ENCODE measurements at regions not wholly inside any gene's neighbourhood (a gene's known extent, or its start where the extent isn't known, plus 50 kb on each side); places are given as distances from the start of the nearest gene placed in this dataset.

DNA sequence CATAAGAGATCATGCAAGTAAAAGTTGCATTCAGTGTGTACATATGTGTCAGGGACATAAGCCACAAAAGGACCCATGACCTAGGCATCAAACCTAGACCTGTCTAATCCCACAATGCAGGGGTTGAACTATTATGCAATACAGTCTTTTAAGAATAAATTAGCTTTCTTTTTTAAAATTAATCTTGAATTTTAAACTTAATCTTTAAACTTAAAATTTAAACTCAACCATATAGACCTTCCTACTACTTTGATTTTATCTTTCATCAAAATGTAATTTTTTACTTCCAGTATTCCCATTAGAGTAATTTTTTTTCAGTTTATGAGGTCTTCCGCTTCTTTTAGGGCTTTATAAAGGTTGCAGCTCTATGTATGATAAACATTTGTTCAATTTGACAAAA, 702.9 kb downstream of the SUCLG1 start:
- in situ Hi-C loops (cut with HindIII; ENCODE audit: low sequenced_read_pairs), result no loop called here
- no peak for DNase-seq (ENCODE audit: low read depth, low spot score)
- no peak overlapping the region for H3K4me3 ChIP-seq (ENCODE audit: low read depth, low read length)
- TF ChIP-seq, protein P1, sequence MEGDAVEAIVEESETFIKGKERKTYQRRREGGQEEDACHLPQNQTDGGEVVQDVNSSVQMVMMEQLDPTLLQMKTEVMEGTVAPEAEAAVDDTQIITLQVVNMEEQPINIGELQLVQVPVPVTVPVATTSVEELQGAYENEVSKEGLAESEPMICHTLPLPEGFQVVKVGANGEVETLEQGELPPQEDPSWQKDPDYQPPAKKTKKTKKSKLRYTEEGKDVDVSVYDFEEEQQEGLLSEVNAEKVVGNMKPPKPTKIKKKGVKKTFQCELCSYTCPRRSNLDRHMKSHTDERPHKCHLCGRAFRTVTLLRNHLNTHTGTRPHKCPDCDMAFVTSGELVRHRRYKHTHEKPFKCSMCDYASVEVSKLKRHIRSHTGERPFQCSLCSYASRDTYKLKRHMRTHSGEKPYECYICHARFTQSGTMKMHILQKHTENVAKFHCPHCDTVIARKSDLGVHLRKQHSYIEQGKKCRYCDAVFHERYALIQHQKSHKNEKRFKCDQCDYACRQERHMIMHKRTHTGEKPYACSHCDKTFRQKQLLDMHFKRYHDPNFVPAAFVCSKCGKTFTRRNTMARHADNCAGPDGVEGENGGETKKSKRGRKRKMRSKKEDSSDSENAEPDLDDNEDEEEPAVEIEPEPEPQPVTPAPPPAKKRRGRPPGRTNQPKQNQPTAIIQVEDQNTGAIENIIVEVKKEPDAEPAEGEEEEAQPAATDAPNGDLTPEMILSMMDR (IDR thresholded peaks at IDR 0.05; ENCODE audit: low read depth, low read length), result no peak

GRCh38 chr2:83747141-83747540, 711.9 kb downstream of the SUCLG1 start:
- no peak for DNase-seq (ENCODE audit: low read depth, low spot score)
- no peak overlapping the region for H3K4me3 ChIP-seq (ENCODE audit: low read depth, low read length)
- TF ChIP-seq, protein P1 (IDR thresholded peaks at IDR 0.05; ENCODE audit: low read depth, low read length), result no peak
- in situ Hi-C loops (cut with HindIII; ENCODE audit: low sequenced_read_pairs), result no loop called here

- DNase-seq (ENCODE audit: low read depth, low spot score), result no peak
- H3K4me3 ChIP-seq (ENCODE audit: low read depth, low read length), result no peak overlapping the region
- TF ChIP-seq, protein P1 (IDR thresholded peaks at IDR 0.05; ENCODE audit: low read depth, low read length), result no peak
- in situ Hi-C loops (cut with HindIII; ENCODE audit: low sequenced_read_pairs), result no loop called here
Measured at GRCh38 chr2:83744855-83745254, 714.2 kb downstream of the SUCLG1 start.

DNA sequence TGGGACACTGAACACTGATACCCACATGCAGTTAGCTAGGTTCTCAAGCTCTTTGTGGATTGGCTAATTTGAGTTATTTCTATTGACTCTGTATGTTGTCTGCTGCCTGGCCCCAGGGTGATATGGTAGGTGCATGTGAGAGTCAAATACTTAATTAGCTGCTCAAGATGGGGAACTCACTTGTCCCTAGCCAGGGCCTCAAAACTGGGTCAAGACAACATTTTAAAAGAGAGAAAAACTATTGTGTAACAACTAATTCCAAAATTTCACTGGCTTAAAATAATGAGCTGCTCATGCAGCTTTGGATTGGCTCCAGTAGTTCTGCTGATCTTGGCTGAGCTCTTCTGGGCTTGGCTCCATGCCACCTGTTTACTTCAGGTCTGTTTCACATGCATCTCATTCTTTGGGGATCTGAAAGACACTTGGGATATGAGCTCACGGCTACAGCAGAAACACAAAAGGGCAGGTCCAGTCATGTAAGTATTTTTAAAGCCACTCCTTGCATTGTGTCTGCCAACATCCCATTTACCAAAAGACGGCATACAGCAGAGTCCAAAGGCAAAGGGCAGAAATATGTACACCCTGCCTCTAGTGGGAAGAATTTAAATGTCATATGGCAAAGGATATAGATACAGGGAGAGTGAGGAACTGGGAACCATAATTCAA, 716.8 kb downstream of the SUCLG1 start:
- no peak overlapping the region for H3K4me3 ChIP-seq (ENCODE audit: low read depth, low read length)
- TF ChIP-seq, protein P1 (IDR thresholded peaks at IDR 0.05; ENCODE audit: low read depth, low read length), result no peak
- no peak for DNase-seq (ENCODE audit: low read depth, low spot score)
- in situ Hi-C loops (cut with HindIII; ENCODE audit: low sequenced_read_pairs), result no loop called here

GRCh38 chr2:83730223-83730622, 728.9 kb downstream of the SUCLG1 start:
- DNase-seq (ENCODE audit: low read depth, low spot score), result no peak
- in situ Hi-C loops (cut with HindIII; ENCODE audit: low sequenced_read_pairs), result no loop called here

DNA sequence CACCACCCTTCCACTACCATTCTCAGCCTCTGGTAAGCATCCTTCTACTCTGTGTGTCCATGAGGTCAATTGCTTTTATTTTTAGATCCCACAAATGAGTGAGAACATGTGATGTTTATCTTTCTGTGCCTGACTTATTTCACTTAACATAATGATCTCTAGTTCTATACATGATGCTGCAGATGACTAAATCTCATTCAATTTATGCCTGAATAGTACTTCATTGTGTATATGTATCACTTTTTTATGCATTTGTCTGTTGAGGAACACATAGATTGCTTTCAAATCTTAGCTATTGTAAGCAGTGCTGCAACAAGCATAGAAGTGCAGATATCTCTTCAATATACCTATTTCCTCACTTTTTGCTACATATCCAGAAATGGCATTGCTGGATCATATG, 733.3 kb downstream of the SUCLG1 start:
- in situ Hi-C loops (cut with HindIII; ENCODE audit: low sequenced_read_pairs), result no loop called here
- no peak for DNase-seq (ENCODE audit: low read depth, low spot score)
- TF ChIP-seq, protein P1 (IDR thresholded peaks at IDR 0.05; ENCODE audit: low read depth, low read length), result no peak
- H3K4me3 ChIP-seq (ENCODE audit: low read depth, low read length), result no peak overlapping the region

More at GRCh38 chr2:83730223-83730622, 728.9 kb downstream of the SUCLG1 start:
- TF ChIP-seq, protein P1 (IDR thresholded peaks at IDR 0.05; ENCODE audit: low read depth, low read length), result no peak
- H3K4me3 ChIP-seq (ENCODE audit: low read depth, low read length), result no peak overlapping the region

All from astrocyte of the spinal cord (primary cell).